ENCODE measurements at regions not wholly inside any gene's neighbourhood (a gene's known extent, or its start where the extent isn't known, plus 50 kb on each side); places are given as distances from the start of the nearest gene placed in this dataset.
"Not testable (repeated sequence)": the region's sequence is repeated elsewhere in the genome, so short reads cannot be mapped to it uniquely, and the experiment has no call there.

- DNase-seq (ENCODE audit: low spot score), result no peak
Measured at GRCh38 chr20:43837856-43838702, 76.6 kb upstream of the TOX2 start.

- DNase-seq (ENCODE audit: low spot score), result no peak
Measured at GRCh38 chr20:43836790-43837189, 77.9 kb upstream of the TOX2 start.

- no peak for DNase-seq (ENCODE audit: low spot score)
Measured at GRCh38 chr20:43835944-43836508, 78.6 kb upstream of the TOX2 start.

GRCh38 chr20:43833511-43834395, 80.9 kb upstream of the TOX2 start:
- DNase-seq (ENCODE audit: low spot score), result no peak

DNA sequence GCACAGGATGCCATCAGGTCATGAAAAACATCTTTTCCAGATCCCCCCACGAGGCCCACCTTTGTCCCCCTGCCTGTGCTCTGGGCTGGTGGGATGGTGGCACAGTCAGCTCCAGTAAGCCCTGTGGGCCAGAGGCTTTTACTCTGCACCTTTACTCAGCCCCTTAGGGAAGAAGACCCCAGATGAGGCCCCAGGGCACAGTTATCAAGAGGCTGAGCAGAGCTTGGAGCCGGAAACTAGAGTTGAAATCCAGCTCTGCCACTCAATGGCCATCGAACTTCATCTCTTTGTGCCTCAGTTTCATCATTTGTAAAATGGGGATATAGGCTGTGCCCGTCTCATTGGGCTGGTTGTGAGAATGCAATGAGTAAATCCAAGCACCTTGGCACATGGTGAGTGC, 81.7 kb upstream of the TOX2 start:
- DNase-seq (ENCODE audit: low spot score), result no peak

DNA sequence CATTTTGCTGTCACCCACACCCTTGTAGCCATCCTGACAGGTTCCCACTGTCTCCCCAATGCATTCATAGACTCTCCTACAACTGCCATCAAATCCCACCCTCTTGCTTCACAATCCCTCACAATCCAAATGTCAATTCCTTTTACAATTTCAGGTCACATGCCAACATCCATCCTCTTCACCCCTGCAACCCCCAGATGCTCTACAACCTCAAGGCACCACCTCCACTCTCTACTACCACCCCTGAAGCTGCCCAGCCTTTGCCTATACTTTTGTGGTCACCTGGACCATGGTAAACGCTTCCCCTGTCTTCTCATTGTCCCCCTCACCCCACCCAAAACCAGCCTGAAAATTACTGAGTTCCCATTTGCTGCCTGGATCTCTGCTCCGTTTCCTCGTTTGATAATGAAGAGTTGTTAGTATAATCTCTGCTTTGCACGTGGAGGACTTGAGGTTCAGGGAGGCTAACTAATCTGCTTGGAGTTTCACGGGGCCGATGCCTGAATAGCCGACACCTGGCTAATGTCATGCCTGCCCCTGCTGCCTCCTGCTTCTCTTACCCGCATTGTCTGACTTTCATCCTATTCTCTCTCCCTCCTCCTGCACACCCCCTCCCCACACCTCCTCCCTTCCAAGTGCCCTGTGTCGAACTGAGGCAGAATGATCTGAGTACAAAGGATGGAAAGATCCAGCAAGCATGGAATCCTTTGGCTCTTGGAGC, 82.4 kb upstream of the TOX2 start:
- DNase-seq (ENCODE audit: low spot score), result no peak

DNA sequence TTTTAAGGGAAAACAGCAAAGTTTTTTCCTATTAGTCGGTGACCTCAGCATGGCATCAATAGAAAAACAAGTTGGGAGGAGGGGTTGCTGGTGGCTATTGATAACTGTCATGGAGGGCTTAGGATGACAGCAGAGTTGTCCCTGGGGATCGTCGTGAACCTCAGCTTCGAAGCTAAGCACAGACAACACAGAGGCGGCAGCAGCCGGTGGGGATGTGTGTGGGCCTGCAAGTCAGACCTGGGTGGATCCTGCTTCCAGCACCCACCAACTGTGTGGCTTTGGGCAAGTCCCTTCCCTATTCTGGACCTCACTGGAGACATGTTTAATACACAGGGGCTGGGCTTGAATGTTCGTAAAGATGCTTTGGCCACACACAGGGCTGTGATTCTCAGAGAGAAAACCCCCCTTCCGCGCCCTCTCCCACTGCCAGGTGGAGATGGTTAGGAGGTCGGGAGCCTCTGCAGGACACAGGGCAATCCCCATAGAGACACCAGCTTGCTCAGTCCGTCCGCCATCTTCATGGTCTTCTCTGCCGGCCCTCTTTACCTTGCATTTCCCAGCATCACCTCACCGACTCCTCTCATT, 83.1 kb upstream of the TOX2 start:
- DNase-seq (ENCODE audit: low spot score), result no peak

DNA sequence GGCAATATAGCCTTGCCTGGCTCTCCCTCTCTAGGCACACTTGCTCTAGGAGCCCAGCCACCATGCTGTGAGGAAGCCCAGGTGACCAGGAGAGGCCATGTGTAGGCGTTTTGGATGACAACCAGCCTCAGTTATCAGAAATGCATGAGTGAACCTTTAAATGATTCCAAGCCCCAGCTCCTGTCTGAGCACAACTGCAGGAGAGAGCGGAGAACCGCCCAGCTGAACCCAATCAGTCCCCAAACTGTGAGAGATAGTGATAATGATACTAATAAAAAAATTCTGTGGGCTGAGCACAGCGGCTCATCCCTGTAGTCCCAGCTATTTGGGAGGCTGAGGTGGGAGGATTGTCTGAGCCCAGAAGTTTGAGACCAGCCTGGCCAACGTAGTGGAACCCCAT, 83.8 kb upstream of the TOX2 start:
- DNase-seq (ENCODE audit: low spot score), result no peak

GRCh38 chr20:43829951-43830690, 84.5 kb upstream of the TOX2 start:
- DNase-seq (ENCODE audit: low spot score), result no peak

DNA sequence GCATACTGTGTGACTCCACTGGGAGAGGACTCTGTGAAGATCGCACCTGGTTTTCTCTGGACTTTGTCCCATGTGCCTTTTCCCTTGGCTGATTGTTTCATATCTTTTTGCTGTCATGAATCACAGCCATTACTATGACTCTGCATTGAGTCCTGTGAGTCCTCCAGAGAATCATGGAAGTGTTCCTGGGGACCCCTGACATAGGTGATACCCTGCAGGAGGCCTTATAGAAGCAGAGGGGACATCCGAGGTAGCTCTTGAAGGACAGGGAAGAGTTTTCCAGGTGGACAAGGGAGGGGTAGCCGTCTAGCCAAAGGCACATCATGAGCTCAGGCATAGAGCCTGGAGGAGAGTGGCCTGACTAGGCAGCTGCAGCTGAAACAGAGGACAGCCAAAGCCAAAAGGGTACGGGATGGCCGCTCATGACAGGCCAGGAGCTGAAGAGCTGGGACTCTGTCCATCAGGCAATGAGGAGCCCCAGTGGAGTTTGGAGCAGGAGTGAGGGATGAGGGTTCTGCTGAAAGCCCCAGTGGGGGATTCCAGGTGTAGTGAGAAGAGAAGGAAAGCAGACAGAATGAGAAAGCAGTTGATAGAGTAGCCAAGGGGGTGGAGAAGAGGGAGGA, 86.6 kb upstream of the TOX2 start:
- DNase-seq (ENCODE audit: low spot score), result no peak

GRCh38 chr20:43826943-43827342, 87.7 kb upstream of the TOX2 start:
- not testable (repeated sequence) for DNase-seq (ENCODE audit: low spot score)

- DNase-seq (ENCODE audit: low spot score), result no peak
Measured at GRCh38 chr20:43825581-43825980, 89.1 kb upstream of the TOX2 start.

DNA sequence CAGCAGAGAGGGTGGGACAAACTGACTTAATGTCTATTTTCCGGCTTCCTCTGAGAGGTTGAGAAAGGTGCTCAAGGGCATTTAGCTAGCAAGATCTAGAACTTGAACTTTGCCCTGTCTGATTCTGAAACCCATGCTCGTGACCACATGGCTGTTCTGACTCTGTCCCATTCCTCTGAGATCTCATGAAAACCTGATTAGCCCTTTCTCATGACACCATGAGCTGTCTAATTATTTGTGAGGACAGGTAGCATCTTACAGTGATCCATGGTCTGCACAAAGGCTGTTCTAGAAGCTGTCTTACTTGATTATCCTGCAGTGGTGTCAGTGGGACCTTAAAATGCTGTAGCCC, 89.6 kb upstream of the TOX2 start:
- DNase-seq (ENCODE audit: low spot score), result no peak

DNA sequence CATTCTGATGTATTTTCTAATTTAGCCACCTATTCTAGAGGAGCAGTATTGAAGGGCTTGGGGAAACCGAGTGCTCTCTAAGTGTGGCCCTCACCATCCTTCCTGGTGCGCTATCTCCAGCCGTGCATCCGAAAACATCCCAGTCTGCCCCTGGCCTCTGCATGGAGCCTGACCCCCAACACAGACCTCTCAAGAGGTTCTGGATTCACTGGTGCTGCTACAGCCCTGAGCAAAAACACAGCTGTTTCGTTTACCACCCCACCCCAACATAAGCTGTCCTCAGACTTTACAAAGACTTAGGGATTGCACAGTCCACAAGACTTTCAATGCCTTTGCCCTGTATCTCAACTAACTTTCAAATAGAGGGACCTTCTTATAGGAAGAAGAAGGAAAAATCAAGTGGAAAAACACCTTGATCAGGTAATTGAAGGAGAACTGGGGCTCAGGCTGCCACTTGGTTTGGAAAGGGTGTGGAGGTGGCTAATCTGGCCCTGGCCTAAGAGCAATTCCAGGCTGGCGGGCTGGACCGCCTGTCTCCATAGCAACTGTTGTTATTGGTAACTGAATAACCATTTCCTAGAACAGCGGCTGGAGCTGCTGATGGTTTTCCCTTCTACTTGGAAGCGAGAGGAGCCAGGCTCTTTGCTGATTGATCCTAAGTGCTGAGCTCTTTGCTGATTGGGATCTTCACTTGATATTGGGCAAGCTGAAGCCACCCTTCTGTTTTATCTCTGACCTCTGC, 90.2 kb upstream of the TOX2 start:
- DNase-seq (ENCODE audit: low spot score), result no peak

DNA sequence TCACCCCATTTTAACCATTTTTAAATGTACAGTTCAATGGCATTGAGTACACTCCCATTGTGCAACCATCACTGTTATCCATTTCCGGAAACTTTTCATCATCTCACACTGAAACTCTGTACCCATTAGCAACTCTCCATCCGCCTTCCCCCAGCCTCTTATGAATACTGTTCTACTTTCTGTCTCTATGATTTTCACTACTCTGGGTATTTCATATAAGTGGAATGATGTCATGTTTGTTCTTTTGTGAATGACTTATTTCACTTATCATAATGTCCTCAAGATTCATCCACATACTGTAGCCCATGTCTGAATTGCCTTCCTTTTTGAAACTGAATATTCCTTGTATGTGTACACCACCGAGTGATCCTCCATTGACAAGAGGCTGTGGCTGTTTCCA, 92.9 kb upstream of the TOX2 start:
- DNase-seq (ENCODE audit: low spot score), result no peak

GRCh38 chr20:43820731-43821330, 93.8 kb upstream of the TOX2 start:
- DNase-seq (ENCODE audit: low spot score), result no peak

DNA sequence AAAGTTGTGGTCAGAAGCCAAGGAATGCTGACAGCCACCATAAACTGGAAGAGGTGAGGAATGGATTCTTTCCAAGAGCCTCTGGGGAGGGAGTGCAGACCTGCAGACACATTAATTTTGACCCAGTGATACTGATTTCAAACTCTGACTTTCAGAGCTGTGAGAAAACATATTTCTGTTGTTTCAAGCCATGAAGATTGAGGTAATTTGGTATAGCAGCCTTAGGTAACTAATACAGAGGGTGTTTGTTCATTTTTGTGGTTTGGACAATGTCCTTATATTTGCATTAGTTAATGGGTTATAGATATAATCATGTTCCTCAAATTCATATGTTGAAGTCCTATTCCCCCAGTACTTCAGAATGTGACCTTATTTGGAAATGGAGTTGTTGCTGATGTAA, 85.4 kb upstream of the GTSF1L start:
- no peak for DNase-seq (ENCODE audit: low spot score)

DNA sequence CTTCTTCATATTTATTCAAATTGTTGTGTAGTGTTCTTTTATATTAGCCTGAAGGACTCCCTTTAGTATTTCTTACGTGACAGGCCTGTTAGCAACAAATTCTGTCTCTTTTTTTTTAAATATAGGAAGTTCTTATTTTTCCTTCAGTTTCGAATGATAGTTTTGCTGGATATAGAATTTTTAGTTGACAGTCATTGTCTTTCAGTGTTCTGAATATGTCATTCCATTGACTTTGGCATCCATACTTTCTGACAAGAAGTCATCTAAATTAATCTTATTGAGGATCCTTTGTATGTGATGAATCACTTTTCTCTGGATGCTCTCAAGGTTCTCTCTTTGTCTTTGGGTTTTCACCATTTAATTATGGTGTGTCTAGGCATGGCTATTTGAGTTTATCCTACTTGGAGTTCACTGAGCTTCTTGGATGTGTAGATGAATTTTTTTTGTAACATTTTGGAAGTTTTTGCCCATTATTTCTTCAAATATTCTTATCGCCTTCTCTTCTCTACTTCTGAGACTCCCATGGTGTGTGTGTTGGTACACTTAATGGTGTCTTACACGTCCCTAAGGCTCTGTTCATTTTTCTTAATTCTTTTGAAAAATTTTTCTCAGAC, 82.5 kb upstream of the GTSF1L start:
- no peak for DNase-seq (ENCODE audit: low spot score)

- no peak for DNase-seq (ENCODE audit: low spot score)
Measured at GRCh38 chr20:43804781-43805180, 78.0 kb upstream of the GTSF1L start.
